Keratinocyte (primary cell): ENCODE measurements at regions not wholly inside any gene's neighbourhood (a gene's known extent, or its start where the extent isn't known, plus 50 kb on each side); places are given as distances from the start of the nearest gene placed in this dataset.

Experiments
- DNase-seq: peaks from one replicate; pipeline ENCODE4 v3.0.0-alpha.2; 2011; ENCODE audit warnings: low read depth, missing footprints, low spot score
- FAIRE-seq: peaks from 2 replicates; lab custom pipeline; 2011; peaks lifted over from hg19 to GRCh38; lab: Jason Lieb, UNC
- H2AFZ ChIP-seq: 2 replicates; pipeline ENCODE4 v1.6.0; 2012; ENCODE audit warnings: low read length, control low read depth, inconsistent platforms; ENCODE audit not compliant: control insufficient read depth
- H3K27ac ChIP-seq: 2 replicates; pipeline ENCODE4 v1.5.1; 2011; ENCODE audit warnings: low read length; ENCODE audit not compliant: control insufficient read depth, insufficient read depth
- H3K27me3 ChIP-seq: 3 replicates; pipeline ENCODE4 v1.6.0; 2011; ENCODE audit warnings: low read length; ENCODE audit not compliant: control insufficient read depth, insufficient read depth; ENCODE audit errors: extremely low read depth
- H3K36me3 ChIP-seq, 2 experiments: 2 replicates in 1 of 2; 3 replicates in 1 of 2; pipeline ENCODE4 v1.5.1; 2011; ENCODE audit warnings: low read length in 2 of 2, mild to moderate bottlenecking in 1 of 2; ENCODE audit not compliant: control insufficient read depth in 2 of 2, insufficient read depth in 2 of 2; ENCODE audit errors: extremely low read depth in 1 of 2
- H3K4me1 ChIP-seq: 3 replicates; pipeline ENCODE4 v1.5.1; 2011; ENCODE audit warnings: low read length; ENCODE audit not compliant: control insufficient read depth, insufficient read depth; ENCODE audit errors: extremely low read depth
- H3K4me2 ChIP-seq: 3 replicates; pipeline ENCODE4 v1.6.0; 2011; ENCODE audit warnings: low read depth, low read length; ENCODE audit not compliant: control insufficient read depth, insufficient read depth; ENCODE audit errors: extremely low read depth
- H3K4me3 ChIP-seq, 3 experiments: fragments of 200-600 bp in 1 of 3; sonication (generic) in 1 of 3; 2 replicates in 2 of 3; 3 replicates in 1 of 3; pipeline ENCODE4 v1.5.1; 2011 to 2016; ENCODE audit warnings: low read length in 3 of 3, mild to moderate bottlenecking in 3 of 3, control low read depth in 2 of 3, inconsistent platforms in 1 of 3, low read depth in 1 of 3, mixed read lengths in 1 of 3, mixed run types in 1 of 3, moderate library complexity in 1 of 3; ENCODE audit not compliant: control insufficient read depth in 2 of 3, insufficient read depth in 2 of 3; ENCODE audit errors: extremely low read depth in 1 of 3
- H3K79me2 ChIP-seq: 2 replicates; pipeline ENCODE4 v1.6.0; 2012; ENCODE audit warnings: low read length; ENCODE audit not compliant: control insufficient read depth, insufficient read depth
- H3K9ac ChIP-seq: 3 replicates; pipeline ENCODE4 v1.6.0; 2011; ENCODE audit warnings: low read length; ENCODE audit not compliant: control insufficient read depth, insufficient read depth; ENCODE audit errors: extremely low read depth
- H3K9me1 ChIP-seq: 3 replicates; pipeline ENCODE4 v1.6.0; 2011; ENCODE audit warnings: low read length; ENCODE audit not compliant: control insufficient read depth, insufficient read depth; ENCODE audit errors: extremely low read depth
- H3K9me3 ChIP-seq: 2 replicates; pipeline ENCODE4 v1.5.1; 2012; ENCODE audit warnings: low read depth, low read length; ENCODE audit not compliant: control insufficient read depth
- H4K20me1 ChIP-seq: 3 replicates; pipeline ENCODE4 v1.6.0; 2011; ENCODE audit warnings: low read length; ENCODE audit not compliant: control insufficient read depth, insufficient read depth; ENCODE audit errors: extremely low read depth
- CTCF ChIP-seq, 3 experiments: IDR thresholded peaks in 1 of 3; conservative IDR thresholded peaks in 1 of 3; optimal IDR thresholded peaks in 1 of 3; 2 replicates in 2 of 3; 3 replicates in 1 of 3; pipeline versions ENCODE3 to v1.5.1; 2011; ENCODE audit warnings: low read length in 3 of 3, mild to moderate bottlenecking in 3 of 3, moderate library complexity in 2 of 3, control low read depth in 1 of 3, inconsistent platforms in 1 of 3; ENCODE audit not compliant: insufficient read depth in 2 of 3; ENCODE audit errors: extremely low read depth in 1 of 3
- EZH2 ChIP-seq: IDR thresholded peaks from one replicate; pipeline ENCODE4 v1.6.1; 2012; ENCODE audit warnings: inconsistent platforms, mild to moderate bottlenecking, low read length, moderate library complexity
- dilution Hi-C: fragments of 300-500 bp; cut with MboI; formaldehyde crosslinking; loops from one replicate; pipeline ENCODE4 v1.7.0; 2020; ENCODE audit warnings: low sequenced_read_pairs; ENCODE audit not compliant: extremely low pct_ligation_motif_present

DNA sequence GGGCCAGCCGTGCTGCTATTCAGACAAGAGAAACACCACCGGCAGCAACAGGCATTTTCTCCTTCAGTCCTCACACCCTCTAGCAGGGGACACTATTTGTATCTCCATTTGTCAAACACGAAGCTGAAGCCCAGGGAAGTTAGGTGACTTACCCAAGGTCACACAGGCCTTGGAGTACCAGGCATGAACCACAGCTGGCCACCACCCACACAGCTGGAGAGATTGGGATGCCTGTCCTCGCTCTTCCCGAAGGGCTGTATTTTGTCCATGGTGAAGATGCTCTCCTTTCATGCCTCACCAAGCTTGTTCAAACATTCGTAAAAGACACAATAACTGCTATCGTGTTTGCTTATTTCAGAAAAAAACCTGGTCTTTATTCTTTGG is 182.7 kb downstream of the INHBB start:
- dilution Hi-C loops, result no loop called here
- Histone ChIP-seq H3K27ac (no peak overlapping the region), H4K20me1 (no peaks in the 10 kb centered on the region), H3K36me3 (no peaks in the 10 kb centered on the region), H3K4me3 (no peak overlapping the region), H3K9me1 (no peaks in the 10 kb centered on the region), H3K9ac (no peak overlapping the region), H3K4me2 (no peak overlapping the region), H3K9me3 (no peaks in the 10 kb centered on the region), H3K27me3 (peaks cover 38% of the 10 kb centered on the region), H3K79me2 (no peaks in the 10 kb centered on the region), H2AFZ (no peak overlapping the region), H3K4me1 (no peaks in the 10 kb centered on the region)
- no peak for FAIRE-seq
- TF ChIP-seq EZH2 (no peak), CTCF (optimal IDR thresholded peaks at IDR 0.05 in 1 of 3, IDR thresholded peaks at IDR 0.05 in 1 of 3, conservative IDR thresholded peaks at IDR 0.05 in 1 of 3; ENCODE audit: extremely low read depth in 1 of 3, insufficient read depth in 2 of 3, low read length in 3 of 3) (no peak)
- DNase-seq, result no peak

DNA sequence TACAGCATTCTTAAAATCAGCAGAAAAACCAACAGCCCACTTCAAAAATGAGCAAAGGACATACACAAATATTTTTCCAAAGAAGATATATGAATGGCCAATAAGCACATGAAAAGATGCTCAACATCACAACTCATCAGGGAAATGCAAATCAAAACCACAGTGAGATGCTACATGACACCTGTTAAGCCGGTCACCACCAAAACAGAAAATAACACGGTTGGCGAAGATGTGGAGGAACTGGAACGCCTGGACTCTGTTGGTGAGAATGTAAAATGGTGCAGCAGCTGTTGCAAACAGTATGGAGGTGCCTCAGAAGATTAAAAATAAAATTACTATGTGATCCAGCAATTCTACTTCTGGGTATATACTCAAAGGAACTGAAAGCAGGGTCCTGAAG is 184.8 kb downstream of the INHBB start:
- Histone ChIP-seq H4K20me1 (no peaks in the 10 kb centered on the region), H3K9ac (no peak overlapping the region), H2AFZ (no peak overlapping the region), H3K4me3 (no peak overlapping the region), H3K9me3 (no peaks in the 10 kb centered on the region), H3K79me2 (no peaks in the 10 kb centered on the region), H3K27ac (no peak overlapping the region), H3K36me3 (no peaks in the 10 kb centered on the region), H3K4me2 (no peak overlapping the region), H3K27me3 (peaks cover 31% of the 10 kb centered on the region), H3K4me1 (no peaks in the 10 kb centered on the region), H3K9me1 (no peaks in the 10 kb centered on the region)
- FAIRE-seq, result no peak
- DNase-seq, result no peak
- dilution Hi-C loops, result no loop called here
- TF ChIP-seq CTCF (optimal IDR thresholded peaks at IDR 0.05 in 1 of 3, IDR thresholded peaks at IDR 0.05 in 1 of 3, conservative IDR thresholded peaks at IDR 0.05 in 1 of 3; ENCODE audit: extremely low read depth in 1 of 3, insufficient read depth in 2 of 3, low read length in 3 of 3), result no peak
- no peak for TF ChIP-seq EZH2
